NOMO-1 (cell line): ENCODE measurements at regions not wholly inside any gene's neighbourhood (a gene's known extent, or its start where the extent isn't known, plus 50 kb on each side); places are given as distances from the start of the nearest gene placed in this dataset.
"Not testable (repeated sequence)": the region's sequence is repeated elsewhere in the genome, so short reads cannot be mapped to it uniquely, and the experiment has no call there.

Experiments used
- DNase-seq, 2 experiments: peaks; one replicate each; lab custom pipeline; 2025; ENCODE audit not compliant: unreplicated experiment in 2 of 2; lab: John Stamatoyannopoulos, UW

DNA sequence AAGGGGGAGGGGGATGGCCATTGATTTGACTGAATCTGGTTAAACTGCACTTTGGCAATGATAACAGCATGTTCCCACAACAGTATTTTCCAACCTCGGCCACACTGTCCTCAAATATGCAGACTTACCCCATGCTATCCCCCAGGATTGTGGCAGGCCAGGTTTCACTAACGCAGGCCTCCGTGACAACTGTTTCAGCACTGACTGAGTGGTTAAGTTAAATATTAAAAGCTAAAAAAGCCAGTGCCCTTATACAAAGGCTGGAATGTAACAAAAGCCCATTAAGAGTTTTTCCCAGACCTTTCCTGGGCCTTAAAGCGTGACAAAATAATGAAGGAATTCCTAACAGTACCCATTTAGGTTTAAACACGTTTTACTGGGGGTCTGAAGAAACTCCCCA, 202.9 kb downstream of the USP25 start:
- DNase-seq, result no peak

GRCh38 chr21:15935530-15935929, 205.7 kb downstream of the USP25 start:
- no peak for DNase-seq

DNA sequence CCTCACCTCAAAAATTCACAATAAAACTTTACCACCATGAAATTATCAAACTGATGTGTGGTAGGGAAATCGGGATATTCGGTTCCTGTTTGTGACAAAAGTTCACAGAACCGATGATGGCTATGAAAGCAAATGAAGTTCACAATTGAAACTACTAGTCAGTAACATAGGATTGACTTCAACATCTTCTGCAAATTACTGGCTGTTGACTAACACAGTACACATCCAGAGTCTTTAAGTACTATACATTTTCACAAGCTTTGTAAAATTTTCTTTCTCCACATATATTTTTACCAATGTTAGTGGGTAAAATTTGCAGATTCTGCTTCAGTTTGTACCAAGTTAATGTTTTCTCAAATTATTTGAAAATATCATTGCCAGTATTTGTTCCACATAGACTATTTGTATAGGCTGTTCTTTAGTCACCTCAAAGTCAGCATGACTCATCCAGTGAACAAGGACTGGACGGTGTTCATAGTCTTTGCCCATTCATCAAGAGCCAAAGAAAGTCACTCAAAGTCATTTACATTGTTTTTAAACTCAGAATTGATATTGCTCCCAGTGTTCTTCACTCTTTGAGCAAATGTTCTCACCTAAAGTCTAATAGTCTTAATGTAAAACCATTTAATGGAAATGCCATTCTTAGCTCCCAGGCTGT, 213.4 kb downstream of the USP25 start:
- no peak for DNase-seq

GRCh38 chr21:15947677-15948076, 217.9 kb downstream of the USP25 start:
- no peak for DNase-seq

DNA sequence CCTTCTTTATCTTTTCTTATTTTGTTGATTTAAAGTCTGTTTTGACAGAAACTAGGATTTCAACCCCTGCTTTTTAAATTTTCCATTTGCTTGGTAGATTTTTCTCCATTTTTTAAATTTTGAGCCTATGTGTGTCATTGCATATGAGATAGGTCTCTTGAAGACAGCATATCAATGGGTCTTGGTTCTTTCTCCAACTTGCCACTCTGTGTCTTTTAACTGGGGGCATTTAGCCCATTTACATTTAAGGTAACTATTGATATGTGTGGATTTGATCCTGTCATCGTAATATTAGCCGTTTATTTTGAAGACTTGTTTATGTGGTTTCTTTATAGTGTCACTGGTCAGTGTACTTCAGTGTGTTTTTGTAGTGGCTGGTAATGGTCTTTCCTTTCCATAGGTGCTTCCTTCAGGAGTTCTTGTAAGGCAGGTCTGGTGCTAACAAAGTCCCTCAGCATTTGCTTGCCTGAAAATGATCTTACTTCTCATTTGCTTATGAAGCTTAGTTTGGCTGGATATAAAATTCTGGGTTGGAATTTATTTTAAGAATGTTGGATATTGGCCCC, 223.9 kb downstream of the USP25 start:
- no peak for DNase-seq

DNA sequence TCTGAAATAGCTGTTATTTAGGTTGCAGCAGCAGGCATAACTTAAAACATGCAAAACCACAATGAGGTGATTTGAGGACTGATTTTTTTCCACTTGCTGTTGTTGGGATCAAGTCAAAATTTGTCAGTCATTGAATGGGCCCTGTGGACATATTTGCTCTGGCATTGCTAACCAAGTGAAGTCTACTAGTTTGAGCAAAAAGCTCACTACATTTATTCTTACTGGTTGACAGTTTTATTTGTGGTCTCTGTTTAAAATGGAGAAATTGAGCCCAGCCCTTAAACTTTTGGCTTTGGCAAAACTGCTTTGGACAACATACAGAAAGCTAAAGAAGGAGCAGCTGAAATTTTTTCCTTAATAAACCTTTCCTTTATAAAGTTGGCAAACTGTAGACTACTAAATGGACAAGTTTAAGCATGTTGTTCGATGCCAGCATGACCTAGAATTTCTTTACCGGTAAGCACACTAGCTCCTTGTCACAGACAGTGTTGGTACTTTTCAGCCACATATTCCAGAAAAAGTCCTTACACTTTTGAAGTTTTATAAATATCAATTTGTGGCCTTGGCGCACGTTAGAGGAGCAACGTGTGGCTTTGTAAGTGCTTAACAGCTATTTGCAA, 234.6 kb downstream of the USP25 start:
- DNase-seq, result no peak

DNA sequence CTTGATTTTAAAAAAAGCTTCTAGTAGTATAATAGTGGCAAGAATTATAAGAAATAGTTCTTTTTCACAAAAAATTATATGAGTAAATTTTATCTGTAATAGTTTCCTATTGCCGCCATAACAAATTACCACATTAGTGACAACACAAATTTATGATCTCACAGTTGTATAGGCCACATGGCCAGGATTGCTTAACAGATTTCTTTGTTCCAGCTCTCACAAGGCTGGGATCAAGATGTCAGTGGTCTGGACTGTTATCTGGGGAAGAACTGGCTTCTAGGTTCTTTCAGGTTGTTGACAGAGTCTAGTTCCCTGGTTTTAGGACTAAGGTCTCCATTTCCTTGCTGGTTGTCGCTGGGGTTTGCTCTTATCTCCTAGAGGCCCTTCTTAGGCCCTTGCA, 236.4 kb downstream of the USP25 start:
- DNase-seq, result no peak

GRCh38 chr21:15966651-15967050, 236.9 kb downstream of the USP25 start:
- DNase-seq, result no peak

GRCh38 chr21:15967661-15968060, 237.9 kb downstream of the USP25 start:
- DNase-seq, result no peak

DNA sequence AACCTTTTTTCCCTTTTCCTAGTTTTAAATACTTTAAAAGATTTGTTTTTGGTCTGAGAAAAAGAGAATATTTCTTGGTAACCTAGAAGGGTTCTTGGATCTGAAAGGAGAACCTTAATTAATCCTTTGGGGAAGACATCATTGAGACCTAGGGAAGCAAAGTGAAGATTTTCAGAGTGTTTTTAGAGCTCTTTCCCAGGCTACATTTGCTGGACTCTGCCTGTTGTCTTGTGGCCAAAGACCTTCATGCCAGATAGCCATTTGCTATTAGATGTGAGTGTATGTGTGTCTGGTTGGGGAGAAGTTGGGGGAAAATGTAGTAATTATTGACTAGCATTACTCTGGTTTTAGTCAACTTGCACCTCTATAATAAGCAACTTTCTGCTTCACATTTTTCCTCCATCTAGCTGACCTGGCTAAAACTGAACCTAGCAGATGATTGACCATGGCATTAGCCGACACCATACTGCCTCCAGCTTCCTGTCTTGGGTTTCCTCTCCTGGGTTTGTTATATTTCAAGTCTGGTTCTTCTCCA, 239.1 kb downstream of the USP25 start:
- DNase-seq, result no peak

- no peak for DNase-seq
Observed at GRCh38 chr21:15976807-15977206, 247.0 kb downstream of the USP25 start.

DNA sequence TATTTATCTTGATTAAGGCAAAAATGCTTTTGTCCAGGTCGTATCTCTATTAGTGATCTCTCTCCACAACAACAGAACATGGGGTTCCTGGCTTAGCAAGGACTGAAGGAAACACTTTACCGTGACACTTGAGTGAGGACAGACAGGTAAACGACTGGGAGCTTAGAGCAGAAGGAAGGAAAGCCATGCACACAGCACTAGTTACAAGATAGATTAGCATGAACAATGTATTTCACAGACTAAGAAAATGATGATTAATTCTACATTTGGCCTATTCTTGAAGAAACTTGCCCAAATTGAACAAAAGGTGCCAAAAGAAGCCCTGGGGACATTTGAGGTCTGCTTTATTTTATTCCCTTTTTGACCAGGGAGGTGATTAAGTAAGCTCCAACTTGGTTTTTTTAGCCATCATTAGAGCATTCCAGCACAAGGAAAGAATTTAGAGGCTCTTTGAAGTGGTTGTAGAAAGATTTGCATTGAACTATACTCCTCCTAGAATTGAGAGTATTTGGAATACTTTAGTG, 248.5 kb downstream of the USP25 start:
- DNase-seq, result no peak

- DNase-seq, result not testable (repeated sequence)
Observed at GRCh38 chr21:15979493-15979892, 249.7 kb downstream of the USP25 start.

DNA sequence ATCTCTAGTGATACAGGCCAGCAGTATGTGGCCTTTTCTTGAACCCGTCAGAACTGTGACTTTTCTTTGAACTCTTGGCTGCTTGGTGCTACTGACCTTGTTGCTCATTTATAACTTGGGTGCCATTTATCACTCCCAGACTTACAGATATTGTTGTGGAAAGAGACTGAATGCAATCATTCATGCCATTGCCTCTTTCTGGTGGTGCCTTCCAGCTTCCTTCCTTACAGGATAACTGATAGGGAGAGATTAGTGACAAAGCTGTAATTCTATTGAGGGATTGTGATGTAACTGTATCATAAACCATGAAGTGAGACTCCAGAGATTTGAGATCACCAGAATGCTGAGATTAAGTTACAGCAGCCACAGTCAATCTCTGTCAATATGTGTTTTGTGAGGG, 256.5 kb downstream of the USP25 start:
- DNase-seq, result no peak

- no peak for DNase-seq
Observed at GRCh38 chr21:15992171-15992570, 262.4 kb downstream of the USP25 start.

GRCh38 chr21:15993951-15994350, 264.2 kb downstream of the USP25 start:
- DNase-seq, result no peak

- no peak for DNase-seq
Observed at GRCh38 chr21:15999741-16000140, 270.0 kb downstream of the USP25 start.

- DNase-seq, result no peak
Observed at GRCh38 chr21:16002874-16003466, 273.2 kb downstream of the USP25 start.

DNA sequence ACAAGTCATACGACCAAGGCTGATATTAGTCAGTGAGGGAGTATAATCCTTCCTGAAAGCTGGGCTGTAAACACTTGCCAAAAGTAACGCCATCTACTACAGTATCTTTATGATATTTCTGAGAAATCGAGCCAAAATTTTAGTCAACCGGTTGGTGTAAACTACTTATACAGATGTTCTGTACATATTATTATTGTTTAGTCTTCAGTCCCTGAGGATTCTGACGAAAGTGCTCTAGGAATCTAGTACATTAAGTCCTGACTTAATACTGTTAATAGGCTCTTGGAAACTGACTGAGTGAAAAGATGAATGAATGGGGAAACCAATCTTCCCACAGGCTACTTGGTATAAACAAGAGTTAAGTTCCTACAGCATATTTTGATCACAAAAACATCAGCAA, 274.3 kb downstream of the USP25 start:
- no peak for DNase-seq

DNA sequence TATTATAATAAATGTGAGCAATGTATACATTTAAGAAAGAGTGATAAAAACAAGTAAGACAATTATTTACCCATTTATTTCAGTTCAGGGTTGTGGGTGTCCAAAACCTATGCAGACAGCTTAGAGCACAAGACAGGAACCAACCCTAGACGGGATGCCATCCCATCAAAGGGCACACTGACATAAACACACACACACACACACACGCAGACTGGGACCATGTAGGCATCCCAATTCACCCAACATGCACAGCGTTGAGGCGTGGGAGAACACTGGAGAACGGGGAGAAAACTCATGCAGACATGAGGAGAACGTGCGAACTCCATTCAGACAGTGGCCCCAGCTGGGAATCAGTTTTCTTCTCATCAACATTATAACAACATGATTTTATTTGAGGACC, 274.7 kb downstream of the USP25 start:
- DNase-seq, result no peak

DNA sequence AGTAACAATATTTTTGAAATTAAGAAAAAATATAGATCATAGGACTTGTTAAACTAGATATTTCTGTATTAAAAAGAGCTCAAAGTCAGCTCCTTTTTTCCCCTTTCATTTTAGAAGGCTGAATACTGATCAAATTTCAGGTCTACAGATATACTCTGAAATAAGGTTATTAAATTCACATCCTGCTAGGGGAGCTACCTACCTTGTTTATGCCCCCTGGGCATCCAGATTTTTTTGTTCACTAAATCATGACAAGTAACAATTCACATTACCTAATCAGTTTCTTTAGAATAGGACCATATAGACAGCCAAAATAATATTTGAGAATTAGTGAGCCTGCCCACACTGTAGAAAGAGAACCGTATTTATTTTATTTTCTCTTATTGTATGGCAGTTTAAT, 276.2 kb downstream of the USP25 start:
- DNase-seq, result no peak

DNA sequence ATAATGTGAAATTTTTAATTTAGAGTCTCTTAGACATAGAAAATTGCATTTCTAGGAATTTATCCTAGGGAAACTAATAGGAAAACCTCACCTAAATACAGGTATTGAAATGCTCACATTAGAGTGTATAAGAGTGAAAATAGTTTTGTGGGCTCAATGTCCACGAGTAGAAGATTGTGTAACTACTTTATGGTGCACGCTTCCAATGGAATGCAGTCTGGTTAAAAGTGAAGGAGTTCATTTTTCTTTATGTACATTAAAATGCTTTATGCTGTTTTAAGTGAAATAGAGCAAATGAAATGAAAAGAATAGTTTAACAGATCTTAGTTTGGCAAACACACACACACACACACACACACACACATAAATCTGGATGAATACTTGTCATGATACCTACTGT, 278.2 kb downstream of the USP25 start:
- no peak for DNase-seq
